ENCODE measurements at regions not wholly inside any gene's neighbourhood (a gene's known extent, or its start where the extent isn't known, plus 50 kb on each side); places are given as distances from the start of the nearest gene placed in this dataset.
"Not testable (repeated sequence)": the region's sequence is repeated elsewhere in the genome, so short reads cannot be mapped to it uniquely, and the experiment has no call there.

GRCh38 chr3:178336336-178336735 lies 199.9 kb upstream of the KCNMB2 start:
- Histone ChIP-seq H3K4me1 (ENCODE audit: low read depth) (no peaks in the 10 kb centered on the region), H3K4me3 (no peak overlapping the region), H3K27ac (no peak overlapping the region), H3K36me3 (no peaks in the 10 kb centered on the region), H3K27me3 (no peaks in the 10 kb centered on the region), H3K9me3 (ENCODE audit: low read depth) (no peaks in the 10 kb centered on the region)
- DNase-seq (ENCODE audit: low read depth in 1 of 2, low spot score in 1 of 2): no peak
- no peak for TF ChIP-seq CTCF (IDR thresholded peaks at IDR 0.05; ENCODE audit: low read depth, low read length)

GRCh38 chr3:178340506-178340905 lies 195.7 kb upstream of the KCNMB2 start:
- peak in 1 of 2 donors; percentile 44 for DNase-seq (ENCODE audit: low read depth in 1 of 2, low spot score in 1 of 2)
- TF ChIP-seq CTCF (IDR thresholded peaks at IDR 0.05; ENCODE audit: low read depth, low read length): no peak
- Histone ChIP-seq H3K36me3 (no peaks in the 10 kb centered on the region), H3K9me3 (ENCODE audit: low read depth) (no peaks in the 10 kb centered on the region), H3K27ac (no peak overlapping the region), H3K27me3 (no peaks in the 10 kb centered on the region), H3K4me3 (no peak overlapping the region), H3K4me1 (ENCODE audit: low read depth) (no peaks in the 10 kb centered on the region)

- Histone ChIP-seq H3K4me3 (no peak overlapping the region), H3K27me3 (no peaks in the 10 kb centered on the region), H3K9me3 (ENCODE audit: low read depth) (no peaks in the 10 kb centered on the region), H3K27ac (no peak overlapping the region), H3K4me1 (ENCODE audit: low read depth) (no peaks in the 10 kb centered on the region), H3K36me3 (no peaks in the 10 kb centered on the region)
- TF ChIP-seq CTCF (IDR thresholded peaks at IDR 0.05; ENCODE audit: low read depth, low read length): no peak
- no peak for DNase-seq (ENCODE audit: low read depth in 1 of 2, low spot score in 1 of 2)
Observed at GRCh38 chr3:178341636-178342035, 194.6 kb upstream of the KCNMB2 start.

GRCh38 chr3:178342111-178342510 lies 194.1 kb upstream of the KCNMB2 start:
- Histone ChIP-seq H3K4me1 (ENCODE audit: low read depth) (no peaks in the 10 kb centered on the region), H3K9me3 (ENCODE audit: low read depth) (no peaks in the 10 kb centered on the region), H3K4me3 (no peak overlapping the region), H3K27ac (no peak overlapping the region), H3K36me3 (no peaks in the 10 kb centered on the region), H3K27me3 (no peaks in the 10 kb centered on the region)
- no peak for TF ChIP-seq CTCF (IDR thresholded peaks at IDR 0.05; ENCODE audit: low read depth, low read length)
- DNase-seq (ENCODE audit: low read depth in 1 of 2, low spot score in 1 of 2): no peak

GRCh38 chr3:178343433-178344038 lies 192.7 kb upstream of the KCNMB2 start:
- H3K9me3 ChIP-seq (ENCODE audit: low read depth): no peaks in the 10 kb centered on the region
- no peaks in the 10 kb centered on the region for H3K27me3 ChIP-seq
- DNase-seq (ENCODE audit: low read depth in 1 of 2, low spot score in 1 of 2): no peak
- H3K4me3 ChIP-seq: no peak overlapping the region
- no peak overlapping the region for H3K27ac ChIP-seq
- H3K36me3 ChIP-seq: no peaks in the 10 kb centered on the region
- no peaks in the 10 kb centered on the region for H3K4me1 ChIP-seq (ENCODE audit: low read depth)
- TF ChIP-seq CTCF (IDR thresholded peaks at IDR 0.05; ENCODE audit: low read depth, low read length): no peak

GRCh38 chr3:178345944-178346343 lies 190.3 kb upstream of the KCNMB2 start:
- Histone ChIP-seq H3K36me3 (no peaks in the 10 kb centered on the region), H3K27ac (no peak overlapping the region), H3K27me3 (no peaks in the 10 kb centered on the region), H3K4me3 (no peak overlapping the region), H3K4me1 (ENCODE audit: low read depth) (no peaks in the 10 kb centered on the region), H3K9me3 (ENCODE audit: low read depth) (no peaks in the 10 kb centered on the region)
- no peak for TF ChIP-seq CTCF (IDR thresholded peaks at IDR 0.05; ENCODE audit: low read depth, low read length)
- no peak for DNase-seq (ENCODE audit: low read depth in 1 of 2, low spot score in 1 of 2)

GRCh38 chr3:178348561-178349217 lies 187.5 kb upstream of the KCNMB2 start:
- not testable (repeated sequence) for H3K27ac ChIP-seq; H3K4me1 ChIP-seq (ENCODE audit: low read depth); H3K36me3 ChIP-seq; H3K4me3 ChIP-seq; DNase-seq (ENCODE audit: low read depth in 1 of 2, low spot score in 1 of 2); H3K27me3 ChIP-seq; H3K9me3 ChIP-seq (ENCODE audit: low read depth)

- H3K27me3 ChIP-seq; H3K4me1 ChIP-seq (ENCODE audit: low read depth); H3K9me3 ChIP-seq (ENCODE audit: low read depth); H3K27ac ChIP-seq; H3K4me3 ChIP-seq; DNase-seq (ENCODE audit: low read depth in 1 of 2, low spot score in 1 of 2); H3K36me3 ChIP-seq: not testable (repeated sequence)
Observed at GRCh38 chr3:178349218-178349596, 187.0 kb upstream of the KCNMB2 start.
